Jurkat, Clone E6-1 (cell line): ENCODE measurements at regions not wholly inside any gene's neighbourhood (a gene's known extent, or its start where the extent isn't known, plus 50 kb on each side); places are given as distances from the start of the nearest gene placed in this dataset.

Source experiments
- DNase-seq: peaks from one replicate; pipeline ENCODE4 v3.0.0-alpha.2; 2011; ENCODE audit warnings: low read depth, low spot score
- H3K4me3 ChIP-seq: 2 replicates; pipeline ENCODE4 v1.5.1; 2011; ENCODE audit warnings: mild to moderate bottlenecking, low read length, control low read depth, moderate library complexity

- DNase-seq: no peak
- H3K4me3 ChIP-seq: no peak overlapping the region
These were observed 388.1 kb upstream of the NR5A2 start for GRCh38 chr1:199639453-199639852.

- no peak for DNase-seq
- no peak overlapping the region for H3K4me3 ChIP-seq
These were observed 386.0 kb upstream of the NR5A2 start for GRCh38 chr1:199641531-199641930.

GRCh38 chr1:199644912-199645311, 382.6 kb upstream of the NR5A2 start:
- no peak overlapping the region for H3K4me3 ChIP-seq
- no peak for DNase-seq

GRCh38 chr1:199646761-199647160, 380.7 kb upstream of the NR5A2 start:
- H3K4me3 ChIP-seq: no peak overlapping the region
- DNase-seq: no peak

- no peak overlapping the region for H3K4me3 ChIP-seq
- no peak for DNase-seq
These were observed 370.1 kb upstream of the NR5A2 start for GRCh38 chr1:199657449-199657848.

GRCh38 chr1:199660071-199660470, 367.4 kb upstream of the NR5A2 start:
- DNase-seq: no peak
- H3K4me3 ChIP-seq: no peak overlapping the region

- no peak overlapping the region for H3K4me3 ChIP-seq
- DNase-seq: no peak
These were observed 362.1 kb upstream of the NR5A2 start for GRCh38 chr1:199665371-199665770.

GRCh38 chr1:199667089-199667488, 360.4 kb upstream of the NR5A2 start:
- DNase-seq: no peak
- H3K4me3 ChIP-seq: no peak overlapping the region

GRCh38 chr1:199669916-199670315, 357.6 kb upstream of the NR5A2 start:
- no peak overlapping the region for H3K4me3 ChIP-seq
- DNase-seq: no peak

GRCh38 chr1:199671684-199672083, 355.8 kb upstream of the NR5A2 start:
- DNase-seq: no peak
- no peak overlapping the region for H3K4me3 ChIP-seq

- DNase-seq: no peak
- no peak overlapping the region for H3K4me3 ChIP-seq
These were observed 351.6 kb upstream of the NR5A2 start for GRCh38 chr1:199675937-199676336.

- DNase-seq: no peak
- H3K4me3 ChIP-seq: no peak overlapping the region
These were observed 348.7 kb upstream of the NR5A2 start for GRCh38 chr1:199678771-199679170.

GRCh38 chr1:199682081-199682480, 345.4 kb upstream of the NR5A2 start:
- DNase-seq: no peak
- H3K4me3 ChIP-seq: no peak overlapping the region

- peak; percentile 31 for DNase-seq
- no peak overlapping the region for H3K4me3 ChIP-seq
These were observed 342.7 kb upstream of the NR5A2 start for GRCh38 chr1:199684686-199685273.

GRCh38 chr1:199685369-199685768, 342.1 kb upstream of the NR5A2 start:
- H3K4me3 ChIP-seq: no peak overlapping the region

GRCh38 chr1:199687321-199687720, 340.2 kb upstream of the NR5A2 start:
- H3K4me3 ChIP-seq: no peak overlapping the region
- DNase-seq: no peak

More at GRCh38 chr1:199685369-199685768, 342.1 kb upstream of the NR5A2 start:
- DNase-seq: no peak

GRCh38 chr1:199688133-199688676, 339.3 kb upstream of the NR5A2 start:
- H3K4me3 ChIP-seq: no peak overlapping the region
- no peak for DNase-seq

GRCh38 chr1:199688774-199689173, 338.7 kb upstream of the NR5A2 start:
- H3K4me3 ChIP-seq: no peak overlapping the region

GRCh38 chr1:199690496-199690895, 337.0 kb upstream of the NR5A2 start:
- no peak for DNase-seq
- no peak overlapping the region for H3K4me3 ChIP-seq

More at GRCh38 chr1:199688774-199689173, 338.7 kb upstream of the NR5A2 start:
- DNase-seq: no peak

- H3K4me3 ChIP-seq: no peak overlapping the region
- DNase-seq: no peak
These were observed 336.0 kb upstream of the NR5A2 start for GRCh38 chr1:199691540-199691939.

GRCh38 chr1:199693724-199694123, 333.8 kb upstream of the NR5A2 start:
- DNase-seq: no peak
- no peak overlapping the region for H3K4me3 ChIP-seq
